Lower leg skin (tissue), 3 donors: ENCODE measurements at regions not wholly inside any gene's neighbourhood (a gene's known extent, or its start where the extent isn't known, plus 50 kb on each side); places are given as distances from the start of the nearest gene placed in this dataset.

Experiments used
- CTCF ChIP-seq, 3 donors: fragments of 450-650 bp; IDR thresholded peaks; one replicate each; pipeline ENCODE4 v1.5.1; 2016; ENCODE audit warnings: antibody characterized with exemption in 3 of 3, mild to moderate bottlenecking in 3 of 3, moderate library complexity in 2 of 3
- POLR2A ChIP-seq, 2 donors: fragments of 450-650 bp; IDR thresholded peaks; one replicate each; pipeline ENCODE4 v1.6.1; 2016 to 2017; ENCODE audit warnings: antibody characterized with exemption in 2 of 2, mild to moderate bottlenecking in 1 of 2, moderate library complexity in 1 of 2

GRCh38 chr2:43085929-43086328 is 140.5 kb downstream of the ZFP36L2 start:
- TF ChIP-seq CTCF (IDR thresholded peaks at IDR 0.05) (no peak), POLR2A (IDR thresholded peaks at IDR 0.05) (no peak)
